GM12865 (cell line): ENCODE measurements at regions not wholly inside any gene's neighbourhood (a gene's known extent, or its start where the extent isn't known, plus 50 kb on each side); places are given as distances from the start of the nearest gene placed in this dataset.
A peak's percentile ranks its signal among the peaks of the same experiment; 100 is the strongest.

Experiments
- DNase-seq: peaks from one replicate; pipeline ENCODE4 v3.0.0; 2010; ENCODE audit warnings: low read depth
- H3K4me3 ChIP-seq: 2 replicates; pipeline ENCODE4 v1.5.1; 2011; ENCODE audit warnings: mild to moderate bottlenecking, low read depth, low read length, control low read depth
- CTCF ChIP-seq: IDR thresholded peaks from 2 replicates; pipeline ENCODE4 v1.5.1; 2011; ENCODE audit warnings: low read length, control low read depth, low read depth, inconsistent platforms; ENCODE audit not compliant: insufficient read depth; ENCODE audit errors: missing control alignments

DNA sequence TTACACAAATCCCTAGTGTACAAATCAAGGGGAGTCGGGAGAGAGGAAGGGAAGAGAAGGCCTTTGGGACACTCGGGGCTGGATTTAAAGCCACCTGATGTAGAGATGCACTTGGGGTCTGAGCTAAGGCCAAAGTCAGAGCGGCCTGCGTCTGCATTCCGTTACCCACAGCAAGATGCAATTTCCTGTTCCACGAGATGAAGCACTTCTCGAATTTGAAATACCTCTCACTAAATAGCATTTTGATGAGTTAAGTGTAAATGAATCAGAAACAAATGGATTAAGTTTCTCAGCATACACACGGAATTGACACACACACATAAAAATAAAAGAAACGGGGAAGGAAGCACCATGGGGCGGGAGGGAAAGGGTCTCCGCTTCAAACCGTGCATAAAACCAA is 386.0 kb downstream of the SOX9 start:
- H3K4me3 ChIP-seq = no peak overlapping the region
- TF ChIP-seq CTCF = no peak
- DNase-seq = no peak

DNA sequence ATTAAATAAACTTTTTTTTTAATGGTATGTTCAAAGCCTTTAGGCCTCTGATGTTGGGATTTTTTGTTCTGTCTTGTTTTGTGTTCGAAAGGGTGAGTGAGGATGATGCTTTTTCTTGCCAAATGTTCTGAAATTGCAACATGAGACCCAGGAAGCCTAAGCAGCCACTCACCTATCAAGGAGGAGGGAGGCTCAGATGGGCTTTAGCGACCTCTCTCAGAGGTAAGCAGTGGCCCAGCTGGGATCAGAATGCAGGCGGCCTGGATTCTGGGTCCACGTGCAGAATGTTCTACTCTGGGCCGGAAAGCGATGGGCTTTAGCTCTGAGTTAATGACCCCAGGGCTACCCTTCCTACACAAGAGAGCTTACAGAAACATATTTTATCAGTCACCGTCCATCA is 386.6 kb downstream of the SOX9 start:
- H3K4me3 ChIP-seq = no peak overlapping the region
- TF ChIP-seq CTCF = no peak
- no peak for DNase-seq

- TF ChIP-seq CTCF = no peak
These were observed 389.7 kb downstream of the SOX9 start for GRCh38 chr17:72510351-72511016.

DNA sequence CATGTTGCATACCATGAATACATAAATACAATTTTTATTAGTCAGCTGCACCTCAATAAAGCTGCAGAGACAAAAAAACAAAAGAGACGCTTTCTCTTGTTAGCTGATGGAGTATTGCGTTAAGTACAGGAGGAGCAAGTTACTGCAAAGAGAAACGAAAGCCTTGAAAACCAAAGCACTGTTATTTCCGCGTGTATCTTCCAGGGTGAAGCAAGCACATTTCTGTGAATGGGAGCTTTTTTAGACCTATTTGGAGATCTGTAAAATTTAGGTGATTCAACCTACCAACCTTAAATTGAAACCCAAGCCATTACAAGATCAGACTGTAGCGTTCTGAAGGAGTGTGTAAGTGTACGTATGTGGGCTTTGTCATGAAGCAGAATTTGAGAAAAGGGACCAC is 390.4 kb downstream of the SOX9 start:
- DNase-seq = no peak
- no peak overlapping the region for H3K4me3 ChIP-seq
- TF ChIP-seq CTCF = no peak

More at GRCh38 chr17:72510351-72511016, 389.7 kb downstream of the SOX9 start:
- H3K4me3 ChIP-seq = no peak overlapping the region
- peak; percentile 69 for DNase-seq

- no peak for TF ChIP-seq CTCF
- no peak overlapping the region for H3K4me3 ChIP-seq
- DNase-seq = no peak
These were observed 391.1 kb downstream of the SOX9 start for GRCh38 chr17:72511874-72512273.

- no peak overlapping the region for H3K4me3 ChIP-seq
- DNase-seq = peak; percentile 65
- TF ChIP-seq CTCF = no peak
These were observed 392.1 kb downstream of the SOX9 start for GRCh38 chr17:72512649-72513556.
